Endothelial cell of umbilical vein (primary cell): ENCODE measurements at regions not wholly inside any gene's neighbourhood (a gene's known extent, or its start where the extent isn't known, plus 50 kb on each side); places are given as distances from the start of the nearest gene placed in this dataset.

ENCODE experiments used
- BruUV-seq: library from RNA; stranded (reverse); fragments of 400-500 nt; replicated peaks from 2 replicates; lab custom pipeline; 2021; lab: Mats Ljungman, UMichigan
- CTCF ChIA-PET: fragments of 300-600, 350-600 bp; sonication (Branson Sonifier 250); formaldehyde crosslinking; loops from one replicate; lab custom pipeline; 2021; ENCODE audit warnings: antibody characterized with exemption, inconsistent platforms; lab: Charles Lee
- POLR2A ChIA-PET: fragments of 300-600, 350-600 bp; sonication (Branson Sonifier 250); formaldehyde crosslinking; loops from one replicate; lab custom pipeline; 2021; ENCODE audit warnings: antibody characterized with exemption, inconsistent platforms; lab: Charles Lee
- DNase-seq: peaks from one replicate; pipeline ENCODE4 v3.0.0-alpha.2; 2011; ENCODE audit warnings: low read depth, low spot score
- FAIRE-seq: peaks from 2 replicates; lab custom pipeline; 2011; peaks lifted over from hg19 to GRCh38; lab: Jason Lieb, UNC
- H2AFZ ChIP-seq: 2 replicates; pipeline ENCODE4 v1.6.0; 2012; ENCODE audit warnings: low read depth, low read length, control low read depth, inconsistent platforms
- H3K27ac ChIP-seq: 2 replicates; pipeline ENCODE4 v1.5.1; 2011; ENCODE audit warnings: low read depth, mild to moderate bottlenecking, control low read depth, low read length, moderate library complexity; ENCODE audit not compliant: insufficient read depth
- H3K27me3 ChIP-seq, 2 experiments: 2 replicates each; pipeline versions ENCODE4 v1.6.0 to v1.6.1; 2011; ENCODE audit warnings: low read length in 2 of 2, mixed read lengths in 1 of 2; ENCODE audit not compliant: control insufficient read depth in 2 of 2, insufficient read depth in 2 of 2
- H3K36me3 ChIP-seq, 2 experiments: 2 replicates in 1 of 2; 3 replicates in 1 of 2; pipeline ENCODE4 v1.5.1; 2011; ENCODE audit warnings: low read length in 2 of 2, mild to moderate bottlenecking in 1 of 2, moderate library complexity in 1 of 2; ENCODE audit not compliant: control insufficient read depth in 2 of 2, insufficient read depth in 2 of 2; ENCODE audit errors: extremely low read depth in 1 of 2
- H3K4me1 ChIP-seq: 3 replicates; pipeline ENCODE4 v1.5.1; 2011; ENCODE audit warnings: mild to moderate bottlenecking, low read length; ENCODE audit not compliant: control insufficient read depth, insufficient read depth; ENCODE audit errors: extremely low read depth
- H3K4me2 ChIP-seq: 2 replicates; pipeline ENCODE4 v1.6.1; 2011; ENCODE audit warnings: low read length, control low read depth, mixed read lengths; ENCODE audit not compliant: insufficient read depth
- H3K4me3 ChIP-seq, 3 experiments: fragments of 200-600 bp in 1 of 3; sonication (generic), shearing (Covaris generic) in 1 of 3; replicated peaks in 1 of 3; 2 replicates each; pipeline ENCODE4 v1.5.1; 2011 to 2016; ENCODE audit warnings: control low read depth in 3 of 3, low read length in 3 of 3, mild to moderate bottlenecking in 2 of 3, inconsistent platforms in 1 of 3, low read depth in 1 of 3, moderate library complexity in 1 of 3; ENCODE audit not compliant: insufficient read depth in 1 of 3
- H3K79me2 ChIP-seq: 2 replicates; pipeline ENCODE4 v1.6.0; 2012; ENCODE audit warnings: low read length, inconsistent platforms; ENCODE audit not compliant: control insufficient read depth, insufficient read depth
- H3K9ac ChIP-seq: replicated peaks from 2 replicates; pipeline ENCODE3; 2011; ENCODE audit warnings: low read length, control low read depth; ENCODE audit not compliant: insufficient read depth; ENCODE audit errors: extremely low read depth
- H3K9me1 ChIP-seq: replicated peaks from 3 replicates; pipeline ENCODE4 v1.6.0; 2011; ENCODE audit warnings: mild to moderate bottlenecking, low read length; ENCODE audit not compliant: control insufficient read depth, insufficient read depth; ENCODE audit errors: extremely low read depth
- H3K9me3 ChIP-seq: replicated peaks from 2 replicates; pipeline ENCODE4 v1.5.1; 2012; ENCODE audit warnings: low read length, inconsistent platforms; ENCODE audit not compliant: control insufficient read depth, insufficient read depth
- H4K20me1 ChIP-seq: replicated peaks from 2 replicates; pipeline ENCODE3; 2011; ENCODE audit warnings: mild to moderate bottlenecking, low read length; ENCODE audit not compliant: control insufficient read depth, insufficient read depth; ENCODE audit errors: extremely low read depth
- CTCF ChIP-seq, 2 donors: IDR thresholded peaks; 1 replicate in 1 of 2; 2 replicates in 1 of 2; pipeline ENCODE4 v1.5.1; 2011; ENCODE audit warnings: low read length in 2 of 2, mild to moderate bottlenecking in 2 of 2, moderate library complexity in 2 of 2, control low read depth in 1 of 2, inconsistent platforms in 1 of 2, low read depth in 1 of 2; ENCODE audit not compliant: insufficient read depth in 1 of 2; ENCODE audit errors: extremely low read depth in 1 of 2
- EZH2 ChIP-seq: IDR thresholded peaks from 2 replicates; pipeline ENCODE4 v1.6.1; 2012; ENCODE audit warnings: borderline replicate concordance, low read depth, mild to moderate bottlenecking, moderate library complexity, low read length, inconsistent platforms; ENCODE audit not compliant: severe bottlenecking
- FOS ChIP-seq: IDR thresholded peaks from 2 replicates; pipeline ENCODE4 v1.6.1; 2011; ENCODE audit warnings: mild to moderate bottlenecking, low read length, moderate library complexity, borderline replicate concordance; ENCODE audit not compliant: insufficient read depth
- GATA2 ChIP-seq: IDR thresholded peaks from 2 replicates; pipeline ENCODE4 v1.7.0; 2011; ENCODE audit warnings: low read depth, mild to moderate bottlenecking, moderate library complexity, mixed read lengths, low read length; ENCODE audit not compliant: insufficient read length, insufficient read depth
- JUN ChIP-seq: IDR thresholded peaks from 2 replicates; pipeline ENCODE4 v1.6.1; 2011; ENCODE audit warnings: borderline replicate concordance, low read depth; ENCODE audit not compliant: insufficient read length, insufficient read depth
- MAX ChIP-seq: IDR thresholded peaks from 2 replicates; pipeline ENCODE4 v1.6.1; 2011; ENCODE audit not compliant: insufficient read depth, insufficient read length
- MYC ChIP-seq: IDR thresholded peaks from one replicate; pipeline ENCODE4 v1.6.1; 2011; ENCODE audit warnings: mild to moderate bottlenecking, low read depth, low read length
- POLR2A ChIP-seq: IDR thresholded peaks from 2 replicates; pipeline ENCODE4 v1.6.1; 2012; ENCODE audit warnings: low read depth, mild to moderate bottlenecking, control low read depth, low read length
- POLR2AphosphoS5 ChIP-seq: IDR thresholded peaks from 2 replicates; pipeline ENCODE4 v1.6.1; 2012; ENCODE audit warnings: low read depth, mild to moderate bottlenecking, control low read depth, low read length, moderate library complexity; ENCODE audit not compliant: insufficient read depth
- dilution Hi-C: fragments of 300-500 bp; cut with MboI; formaldehyde crosslinking; loops from one replicate; pipeline ENCODE4 v1.15.0; 2019; ENCODE audit warnings: low sequenced_read_pairs; ENCODE audit not compliant: extremely low pct_ligation_motif_present
- intact Hi-C: fragments of 100-400 bp; cut with micrococcal nuclease; formaldehyde crosslinking; loops from one replicate; pipeline ENCODE4 v1.10.0; 2022

- ChIA-PET CTCF (no interaction called here), POLR2A (no interaction called here)
- FAIRE-seq (no peak), DNase-seq (no peak)
- intact Hi-C loops: no loop called here
- H3K27ac ChIP-seq: no peak overlapping the region
- peaks cover 4 to 10% of the 10 kb centered on the region in 2 experiments for H3K27me3 ChIP-seq
- H3K9ac ChIP-seq: no peak overlapping the region
- no peaks in the 10 kb centered on the region for H4K20me1 ChIP-seq
- no peaks in the 10 kb centered on the region for H3K9me3 ChIP-seq
- TF ChIP-seq JUN (no peak), MYC (no peak), POLR2AphosphoS5 (no peak), FOS (no peak), EZH2 (no peak), MAX (no peak), CTCF (IDR thresholded peaks at IDR 0.05; ENCODE audit: extremely low read depth in 1 of 2, insufficient read depth in 1 of 2, low read depth in 1 of 2, low read length in 2 of 2) (no peak), GATA2 (no peak), POLR2A (no peak)
- no peaks in the 10 kb centered on the region for H3K36me3 ChIP-seq
- no peaks in the 10 kb centered on the region for H3K79me2 ChIP-seq
- no peaks in the 10 kb centered on the region for H3K4me1 ChIP-seq
- H3K9me1 ChIP-seq: no peaks in the 10 kb centered on the region
- no peak overlapping the region for H2AFZ ChIP-seq
- H3K4me3 ChIP-seq: no peak overlapping the region
- BruUV-seq: no TSS peak
- H3K4me2 ChIP-seq: no peak overlapping the region
- dilution Hi-C loops: no loop called here
Observed at GRCh38 chr2:216571178-216571908, 61.9 kb upstream of the IGFBP2 start.
